Fibroblast of pulmonary artery (primary cell): ENCODE measurements at regions not wholly inside any gene's neighbourhood (a gene's known extent, or its start where the extent isn't known, plus 50 kb on each side); places are given as distances from the start of the nearest gene placed in this dataset.
"Not testable (repeated sequence)": the region's sequence is repeated elsewhere in the genome, so short reads cannot be mapped to it uniquely, and the experiment has no call there.

Source experiments
- DNase-seq: peaks from one replicate; pipeline ENCODE4 v3.0.0-alpha.2; 2010; ENCODE audit warnings: low read depth
- H3K4me3 ChIP-seq: replicated peaks from 2 replicates; pipeline ENCODE4 v1.5.1; 2011; ENCODE audit warnings: low read depth, mild to moderate bottlenecking, control low read depth, low read length, moderate library complexity
- TF ChIP-seq, protein P1 (sequence below): IDR thresholded peaks from 2 replicates; pipeline ENCODE4 v1.5.1; 2011; ENCODE audit warnings: mild to moderate bottlenecking, control low read depth, low read length, inconsistent platforms; ENCODE audit errors: missing control alignments

GRCh38 chr3:82128271-82128670 lies 366.8 kb upstream of the GBE1 start:
- TF ChIP-seq, protein P1, sequence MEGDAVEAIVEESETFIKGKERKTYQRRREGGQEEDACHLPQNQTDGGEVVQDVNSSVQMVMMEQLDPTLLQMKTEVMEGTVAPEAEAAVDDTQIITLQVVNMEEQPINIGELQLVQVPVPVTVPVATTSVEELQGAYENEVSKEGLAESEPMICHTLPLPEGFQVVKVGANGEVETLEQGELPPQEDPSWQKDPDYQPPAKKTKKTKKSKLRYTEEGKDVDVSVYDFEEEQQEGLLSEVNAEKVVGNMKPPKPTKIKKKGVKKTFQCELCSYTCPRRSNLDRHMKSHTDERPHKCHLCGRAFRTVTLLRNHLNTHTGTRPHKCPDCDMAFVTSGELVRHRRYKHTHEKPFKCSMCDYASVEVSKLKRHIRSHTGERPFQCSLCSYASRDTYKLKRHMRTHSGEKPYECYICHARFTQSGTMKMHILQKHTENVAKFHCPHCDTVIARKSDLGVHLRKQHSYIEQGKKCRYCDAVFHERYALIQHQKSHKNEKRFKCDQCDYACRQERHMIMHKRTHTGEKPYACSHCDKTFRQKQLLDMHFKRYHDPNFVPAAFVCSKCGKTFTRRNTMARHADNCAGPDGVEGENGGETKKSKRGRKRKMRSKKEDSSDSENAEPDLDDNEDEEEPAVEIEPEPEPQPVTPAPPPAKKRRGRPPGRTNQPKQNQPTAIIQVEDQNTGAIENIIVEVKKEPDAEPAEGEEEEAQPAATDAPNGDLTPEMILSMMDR: no peak
- no peak overlapping the region for H3K4me3 ChIP-seq
- DNase-seq: no peak

- DNase-seq: no peak
- TF ChIP-seq, protein P1: no peak
- H3K4me3 ChIP-seq: no peak overlapping the region
Observed at GRCh38 chr3:82122554-82123345, 361.3 kb upstream of the GBE1 start.

- H3K4me3 ChIP-seq: no peak overlapping the region
- no peak for DNase-seq
- TF ChIP-seq, protein P1: no peak
Observed at GRCh38 chr3:82114589-82114988, 353.1 kb upstream of the GBE1 start.

DNA sequence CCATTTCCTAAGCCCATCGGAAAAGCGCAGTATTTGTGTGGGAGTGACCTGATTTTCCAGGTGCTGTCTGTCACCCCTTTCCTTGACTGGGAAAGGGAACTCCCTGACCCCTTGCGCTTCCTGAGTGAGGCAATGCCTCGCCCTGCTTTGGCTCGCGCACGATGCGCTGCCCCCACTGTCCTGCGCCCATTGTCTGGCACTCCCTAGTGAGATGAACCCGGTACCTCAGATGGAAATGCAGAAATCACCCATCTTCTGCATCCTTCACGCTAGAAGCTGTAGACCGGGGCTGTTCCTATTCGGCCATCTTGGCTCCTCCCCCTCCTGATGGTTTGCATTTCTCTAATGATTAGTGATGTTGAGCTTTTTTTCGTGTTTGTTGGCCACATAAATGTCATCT lies 349.3 kb upstream of the GBE1 start:
- DNase-seq, H3K4me3 ChIP-seq: not testable (repeated sequence)

GRCh38 chr3:82103241-82103640 lies 341.8 kb upstream of the GBE1 start:
- no peak overlapping the region for H3K4me3 ChIP-seq
- TF ChIP-seq, protein P1: no peak
- no peak for DNase-seq

DNA sequence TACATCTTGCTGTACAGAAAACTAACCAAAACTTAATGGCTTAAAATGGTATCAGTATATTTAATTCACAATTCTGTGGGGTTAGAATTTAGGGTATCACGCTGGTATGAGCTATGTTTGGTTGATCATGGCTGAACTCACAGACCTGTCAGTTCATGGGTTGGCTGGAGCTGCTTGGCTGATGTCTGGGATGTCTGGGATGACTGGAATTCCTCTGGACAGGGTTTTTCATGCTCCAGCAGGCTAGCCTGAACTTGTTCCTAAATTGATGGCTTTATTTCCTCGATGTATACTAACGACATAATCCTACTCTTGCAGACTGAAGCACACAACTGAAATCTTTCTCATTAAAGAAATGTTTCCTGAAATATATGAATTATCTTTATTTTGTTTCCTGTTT lies 338.9 kb upstream of the GBE1 start:
- TF ChIP-seq, protein P1: no peak
- no peak overlapping the region for H3K4me3 ChIP-seq
- peak; percentile 18 for DNase-seq

- no peak for DNase-seq
- no peak overlapping the region for H3K4me3 ChIP-seq
- TF ChIP-seq, protein P1: no peak
Observed at GRCh38 chr3:82093641-82094040, 332.2 kb upstream of the GBE1 start.
